ENCODE measurements at regions not wholly inside any gene's neighbourhood (a gene's known extent, or its start where the extent isn't known, plus 50 kb on each side); places are given as distances from the start of the nearest gene placed in this dataset.

GRCh38 chr2:19574778-19575260 lies 216.4 kb upstream of the OSR1 start:
- H3K4me1 Mint-ChIP-seq, result peaks cover 6 to 9% of the 10 kb centered on the region in 2 experiments; a peak in 3 of 4 replicates
- Histone ChIP-seq H2BK120ac (ENCODE audit: low read depth, low read length, poor library complexity, severe bottlenecking) (no peak overlapping the region), H4K8ac (replicated peaks; ENCODE audit: insufficient read length, low read depth, low read length) (no peak overlapping the region), H2AFZ (ENCODE audit: low read length) (no peak overlapping the region), H3K79me2 (ENCODE audit: insufficient read depth, low read length) (no peaks in the 10 kb centered on the region), H3K9ac (ENCODE audit: extremely low read depth, insufficient read length, low read length) (no peak overlapping the region), H3K56ac (ENCODE audit: insufficient read length, low read depth, low read length) (no peak overlapping the region), H4K91ac (ENCODE audit: insufficient read length, low read depth, low read length) (no peak overlapping the region), H3K4ac (ENCODE audit: low read depth, low read length) (no peak overlapping the region), H3K14ac (ENCODE audit: insufficient read depth, low read length) (no peak overlapping the region), H3K27me3 (ENCODE audit: insufficient read depth, low read length) (no peaks in the 10 kb centered on the region; the same call in 1 of the 2 replicates), H3K27ac (ENCODE audit: insufficient read length, low read depth, low read length) (no peak overlapping the region), H4K5ac (ENCODE audit: insufficient read length, low read depth, low read length) (no peak overlapping the region), H3T11ph (ENCODE audit: low read length) (no peak overlapping the region), H3K4me2 (ENCODE audit: insufficient read depth, insufficient read length, low read length) (no peak overlapping the region), H3K23me2 (ENCODE audit: insufficient read length, low read depth, low read length, poor library complexity, severe bottlenecking) (no peaks in the 10 kb centered on the region), H2AK5ac (ENCODE audit: insufficient read length, low read length) (no peak overlapping the region), H2BK20ac (ENCODE audit: low read depth, low read length, poor library complexity, severe bottlenecking) (no peak overlapping the region), H3K79me1 (ENCODE audit: insufficient read depth, low read depth, low read length, poor library complexity, severe bottlenecking) (no peaks in the 10 kb centered on the region), H2BK15ac (ENCODE audit: low read depth, low read length) (no peak overlapping the region), H3K23ac (ENCODE audit: insufficient read length, low read depth, low read length) (no peak overlapping the region), H3K18ac (ENCODE audit: insufficient read length, low read depth, low read length) (no peak overlapping the region), H4K20me1 (ENCODE audit: control insufficient read depth, insufficient read depth, insufficient read length) (no peaks in the 10 kb centered on the region), H3K9me3 (ENCODE audit: control insufficient read depth, low read depth, low read length) (no peaks in the 10 kb centered on the region), H2BK5ac (ENCODE audit: insufficient read length, low read length) (no peak overlapping the region), H3K4me1 (ENCODE audit: insufficient read depth, low read length) (no peaks in the 10 kb centered on the region), H2BK12ac (ENCODE audit: insufficient read length, low read depth, low read length) (no peak overlapping the region)
- H3K9me3 Mint-ChIP-seq, result no peaks in the 10 kb centered on the region
- no peak for DNase-seq
- H3K27ac Mint-ChIP-seq, result no peak overlapping the region
- TF ChIP-seq, protein P1, sequence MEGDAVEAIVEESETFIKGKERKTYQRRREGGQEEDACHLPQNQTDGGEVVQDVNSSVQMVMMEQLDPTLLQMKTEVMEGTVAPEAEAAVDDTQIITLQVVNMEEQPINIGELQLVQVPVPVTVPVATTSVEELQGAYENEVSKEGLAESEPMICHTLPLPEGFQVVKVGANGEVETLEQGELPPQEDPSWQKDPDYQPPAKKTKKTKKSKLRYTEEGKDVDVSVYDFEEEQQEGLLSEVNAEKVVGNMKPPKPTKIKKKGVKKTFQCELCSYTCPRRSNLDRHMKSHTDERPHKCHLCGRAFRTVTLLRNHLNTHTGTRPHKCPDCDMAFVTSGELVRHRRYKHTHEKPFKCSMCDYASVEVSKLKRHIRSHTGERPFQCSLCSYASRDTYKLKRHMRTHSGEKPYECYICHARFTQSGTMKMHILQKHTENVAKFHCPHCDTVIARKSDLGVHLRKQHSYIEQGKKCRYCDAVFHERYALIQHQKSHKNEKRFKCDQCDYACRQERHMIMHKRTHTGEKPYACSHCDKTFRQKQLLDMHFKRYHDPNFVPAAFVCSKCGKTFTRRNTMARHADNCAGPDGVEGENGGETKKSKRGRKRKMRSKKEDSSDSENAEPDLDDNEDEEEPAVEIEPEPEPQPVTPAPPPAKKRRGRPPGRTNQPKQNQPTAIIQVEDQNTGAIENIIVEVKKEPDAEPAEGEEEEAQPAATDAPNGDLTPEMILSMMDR (conservative IDR thresholded peaks at IDR 0.05), result no peak
- no peak overlapping the region for H3K4me3 Mint-ChIP-seq
- no peaks in the 10 kb centered on the region for H3K36me3 Mint-ChIP-seq (ENCODE audit: insufficient read depth in 1 of 3, low read depth in 3 of 3)
- no CpG with 5 or more reads among the region's 5 CpGs for WGBS (ENCODE audit: extremely low coverage, insufficient read length, low lambda C conversion rate)
- no peaks in the 10 kb centered on the region for H3K27me3 Mint-ChIP-seq (ENCODE audit: low read depth)

All from H9 (cell line).